ENCODE measurements at regions not wholly inside any gene's neighbourhood (a gene's known extent, or its start where the extent isn't known, plus 50 kb on each side); places are given as distances from the start of the nearest gene placed in this dataset.
"Not testable (repeated sequence)": the region's sequence is repeated elsewhere in the genome, so short reads cannot be mapped to it uniquely, and the experiment has no call there.

- no peak for DNase-seq
These were observed 1324.4 kb upstream of the EYS start for GRCh38 chr6:67031451-67031850.

DNA sequence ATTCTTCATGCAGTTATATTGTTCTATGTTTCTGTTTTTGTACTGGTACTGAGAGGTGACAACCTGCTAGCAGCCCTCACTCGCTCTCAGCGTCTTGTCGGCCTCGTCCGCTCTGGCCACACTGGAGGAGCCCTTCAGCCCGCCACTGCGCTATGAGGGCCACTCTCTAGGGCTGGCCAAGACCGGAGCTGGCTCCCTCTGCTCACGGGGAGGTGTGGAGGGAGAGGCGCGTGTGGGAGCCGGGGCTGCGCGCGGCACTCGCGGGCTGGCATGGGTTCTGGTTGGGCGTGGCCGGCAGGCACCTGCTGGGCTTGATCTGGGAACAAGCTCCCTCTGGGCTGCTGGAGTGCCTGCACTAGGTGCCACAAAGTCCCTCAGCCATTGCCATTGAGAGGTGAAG is 1323.8 kb upstream of the EYS start:
- POLR2A ChIA-PET (ENCODE audit: partially characterized antibody), result no interaction called here
- no peak overlapping the region for H3K27ac Mint-ChIP-seq
- intact Hi-C loops (cut with micrococcal nuclease), result no loop called here
- Histone ChIP-seq H3K9me3 (ENCODE audit: control insufficient read depth in 1 of 2, low read length in 2 of 2) (no peaks in the 10 kb centered on the region), H3K27ac (ENCODE audit: low read depth, low read length) (no peak overlapping the region), H3K27me3 (ENCODE audit: insufficient read depth, low read length) (no peaks in the 10 kb centered on the region), H3K36me3 (ENCODE audit: insufficient read depth, low read length) (no peaks in the 10 kb centered on the region), H3K4me3 (ENCODE audit: low read length in 2 of 2) (no peak overlapping the region), H3K4me1 (ENCODE audit: insufficient read depth, low read length) (no peaks in the 10 kb centered on the region)
- no peaks in the 10 kb centered on the region for H3K27me3 Mint-ChIP-seq
- H3K4me3 Mint-ChIP-seq, result no peak overlapping the region
- CTCF ChIA-PET (ENCODE audit: partially characterized antibody), result no interaction called here
- DNase-seq, result no peak
- H3K9me3 Mint-ChIP-seq, result peaks cover 0 to 23% (median 6%) of the 10 kb centered on the region in 8 donors
- H3K36me3 Mint-ChIP-seq, result no peaks in the 10 kb centered on the region
- H3K4me1 Mint-ChIP-seq, result no peaks in the 10 kb centered on the region

More at GRCh38 chr6:67031451-67031850, 1324.4 kb upstream of the EYS start:
- Mint-ChIP-seq H3K36me3 (no peaks in the 10 kb centered on the region), H3K9me3 (peaks cover 0 to 23% (median 6%) of the 10 kb centered on the region in 8 donors), H3K27me3 (no peaks in the 10 kb centered on the region), H3K27ac (no peak overlapping the region), H3K4me1 (no peaks in the 10 kb centered on the region), H3K4me3 (no peak overlapping the region)
- H3K9me3 ChIP-seq (ENCODE audit: control insufficient read depth in 1 of 2, low read length in 2 of 2), result no peaks in the 10 kb centered on the region
- no peaks in the 10 kb centered on the region for H3K36me3 ChIP-seq (ENCODE audit: insufficient read depth, low read length)
- no peaks in the 10 kb centered on the region for H3K27me3 ChIP-seq (ENCODE audit: insufficient read depth, low read length)
- intact Hi-C loops (cut with micrococcal nuclease), result no loop called here
- H3K4me3 ChIP-seq (ENCODE audit: low read length in 2 of 2), result no peak overlapping the region
- no peaks in the 10 kb centered on the region for H3K4me1 ChIP-seq (ENCODE audit: insufficient read depth, low read length)
- CTCF ChIA-PET (ENCODE audit: partially characterized antibody), result no interaction called here
- POLR2A ChIA-PET (ENCODE audit: partially characterized antibody), result no interaction called here
- no peak overlapping the region for H3K27ac ChIP-seq (ENCODE audit: low read depth, low read length)

GRCh38 chr6:67016921-67017460 is 1310.0 kb upstream of the EYS start:
- Mint-ChIP-seq H3K9me3 (peaks cover 0 to 19% (median 1%) of the 10 kb centered on the region in 8 donors), H3K27ac (no peak overlapping the region), H3K36me3 (no peaks in the 10 kb centered on the region), H3K27me3 (no peaks in the 10 kb centered on the region), H3K4me1 (no peaks in the 10 kb centered on the region), H3K4me3 (no peak overlapping the region)
- H3K27me3 ChIP-seq (ENCODE audit: insufficient read depth, low read length), result no peaks in the 10 kb centered on the region
- no peak overlapping the region for H3K4me3 ChIP-seq (ENCODE audit: low read length in 2 of 2)
- intact Hi-C loops (cut with micrococcal nuclease), result no loop called here
- ChIA-PET CTCF (ENCODE audit: partially characterized antibody) (no interaction called here), POLR2A (ENCODE audit: partially characterized antibody) (no interaction called here)
- H3K9me3 ChIP-seq (ENCODE audit: control insufficient read depth in 1 of 2, low read length in 2 of 2), result no peaks in the 10 kb centered on the region
- H3K36me3 ChIP-seq (ENCODE audit: insufficient read depth, low read length), result no peaks in the 10 kb centered on the region
- H3K4me1 ChIP-seq (ENCODE audit: insufficient read depth, low read length), result no peaks in the 10 kb centered on the region
- no peak overlapping the region for H3K27ac ChIP-seq (ENCODE audit: low read depth, low read length)
- no peak for DNase-seq

- Mint-ChIP-seq H3K27me3 (no peaks in the 10 kb centered on the region), H3K9me3 (peaks cover 0 to 16% (median 4%) of the 10 kb centered on the region in 8 donors), H3K27ac (no peak overlapping the region), H3K4me1 (no peaks in the 10 kb centered on the region), H3K36me3 (no peaks in the 10 kb centered on the region), H3K4me3 (no peak overlapping the region)
- intact Hi-C loops (cut with micrococcal nuclease), result no loop called here
- H3K4me3 ChIP-seq (ENCODE audit: low read length in 2 of 2), result no peak overlapping the region
- no peaks in the 10 kb centered on the region for H3K36me3 ChIP-seq (ENCODE audit: insufficient read depth, low read length)
- H3K27ac ChIP-seq (ENCODE audit: low read depth, low read length), result no peak overlapping the region
- CTCF ChIA-PET (ENCODE audit: partially characterized antibody), result no interaction called here
- POLR2A ChIA-PET (ENCODE audit: partially characterized antibody), result no interaction called here
- H3K4me1 ChIP-seq (ENCODE audit: insufficient read depth, low read length), result no peaks in the 10 kb centered on the region
- DNase-seq, result no peak
- H3K27me3 ChIP-seq (ENCODE audit: insufficient read depth, low read length), result no peaks in the 10 kb centered on the region
- H3K9me3 ChIP-seq (ENCODE audit: control insufficient read depth in 1 of 2, low read length in 2 of 2), result no peaks in the 10 kb centered on the region
These were observed 1304.4 kb upstream of the EYS start for GRCh38 chr6:67011441-67011840.

- Histone ChIP-seq H3K4me1 (ENCODE audit: insufficient read depth, low read length) (no peaks in the 10 kb centered on the region), H3K36me3 (ENCODE audit: insufficient read depth, low read length) (no peaks in the 10 kb centered on the region), H3K9me3 (ENCODE audit: control insufficient read depth in 1 of 2, low read length in 2 of 2) (no peaks in the 10 kb centered on the region), H3K4me3 (ENCODE audit: low read length in 2 of 2) (no peak overlapping the region), H3K27me3 (ENCODE audit: insufficient read depth, low read length) (no peaks in the 10 kb centered on the region), H3K27ac (ENCODE audit: low read depth, low read length) (no peak overlapping the region)
- Mint-ChIP-seq H3K4me1 (no peaks in the 10 kb centered on the region), H3K9me3 (peaks cover 0 to 12% (median 4%) of the 10 kb centered on the region in 8 donors), H3K4me3 (no peak overlapping the region), H3K36me3 (no peaks in the 10 kb centered on the region), H3K27ac (no peak overlapping the region), H3K27me3 (no peaks in the 10 kb centered on the region)
- POLR2A ChIA-PET (ENCODE audit: partially characterized antibody), result no interaction called here
- CTCF ChIA-PET (ENCODE audit: partially characterized antibody), result no interaction called here
- no peak for DNase-seq
- intact Hi-C loops (cut with micrococcal nuclease), result no loop called here
These were observed 1302.8 kb upstream of the EYS start for GRCh38 chr6:67009818-67010217.

DNA sequence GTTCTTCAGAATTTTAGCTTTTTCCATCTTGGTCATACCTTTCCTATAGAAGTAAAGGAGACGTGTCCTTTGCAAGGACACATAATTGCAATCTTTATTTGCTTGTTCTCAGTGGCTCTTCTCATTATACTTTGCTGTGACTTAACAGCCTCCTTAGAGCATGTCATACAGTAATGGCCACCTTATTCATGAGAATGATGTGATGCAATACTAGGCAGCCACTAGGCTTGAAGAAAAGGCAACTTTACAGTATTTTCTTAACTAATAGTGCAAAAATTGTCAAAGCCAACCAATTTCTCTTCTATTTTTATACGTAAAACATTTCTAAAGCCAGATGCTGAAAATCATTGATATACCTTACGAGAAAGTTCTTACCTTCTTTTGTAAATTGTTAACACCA is 1296.8 kb upstream of the EYS start:
- no peak overlapping the region for H3K4me3 ChIP-seq (ENCODE audit: low read length in 2 of 2)
- peaks cover 0 to 11% (median 1%) of the 10 kb centered on the region in 8 donors for H3K9me3 Mint-ChIP-seq
- H3K4me3 Mint-ChIP-seq, result no peak overlapping the region
- ChIA-PET POLR2A (ENCODE audit: partially characterized antibody) (no interaction called here), CTCF (ENCODE audit: partially characterized antibody) (no interaction called here)
- no peaks in the 10 kb centered on the region for H3K27me3 ChIP-seq (ENCODE audit: insufficient read depth, low read length)
- no peaks in the 10 kb centered on the region for H3K4me1 Mint-ChIP-seq
- no peaks in the 10 kb centered on the region for H3K36me3 Mint-ChIP-seq
- no peak overlapping the region for H3K27ac ChIP-seq (ENCODE audit: low read depth, low read length)
- no peak overlapping the region for H3K27ac Mint-ChIP-seq
- no peaks in the 10 kb centered on the region for H3K4me1 ChIP-seq (ENCODE audit: insufficient read depth, low read length)
- H3K9me3 ChIP-seq (ENCODE audit: control insufficient read depth in 1 of 2, low read length in 2 of 2), result no peaks in the 10 kb centered on the region
- H3K36me3 ChIP-seq (ENCODE audit: insufficient read depth, low read length), result no peaks in the 10 kb centered on the region
- intact Hi-C loops (cut with micrococcal nuclease), result no loop called here
- no peak for DNase-seq
- no peaks in the 10 kb centered on the region for H3K27me3 Mint-ChIP-seq

- Mint-ChIP-seq H3K27ac (no peak overlapping the region), H3K27me3 (no peaks in the 10 kb centered on the region), H3K36me3 (no peaks in the 10 kb centered on the region), H3K4me1 (no peaks in the 10 kb centered on the region), H3K4me3 (no peak overlapping the region), H3K9me3 (peaks cover 3 to 33% (median 6%) of the 10 kb centered on the region in 8 donors)
- no peaks in the 10 kb centered on the region for H3K36me3 ChIP-seq (ENCODE audit: insufficient read depth, low read length)
- ChIA-PET CTCF (ENCODE audit: partially characterized antibody) (no interaction called here), POLR2A (ENCODE audit: partially characterized antibody) (no interaction called here)
- H3K4me3 ChIP-seq (ENCODE audit: low read length in 2 of 2), result no peak overlapping the region
- no peaks in the 10 kb centered on the region for H3K27me3 ChIP-seq (ENCODE audit: insufficient read depth, low read length)
- no peak for DNase-seq
- peaks cover 0 to 5% of the 10 kb centered on the region in 2 donors for H3K9me3 ChIP-seq (ENCODE audit: control insufficient read depth in 1 of 2, low read length in 2 of 2)
- H3K27ac ChIP-seq (ENCODE audit: low read depth, low read length), result no peak overlapping the region
- no peaks in the 10 kb centered on the region for H3K4me1 ChIP-seq (ENCODE audit: insufficient read depth, low read length)
- intact Hi-C loops (cut with micrococcal nuclease), result no loop called here
These were observed 1293.1 kb upstream of the EYS start for GRCh38 chr6:67000121-67000520.

DNA sequence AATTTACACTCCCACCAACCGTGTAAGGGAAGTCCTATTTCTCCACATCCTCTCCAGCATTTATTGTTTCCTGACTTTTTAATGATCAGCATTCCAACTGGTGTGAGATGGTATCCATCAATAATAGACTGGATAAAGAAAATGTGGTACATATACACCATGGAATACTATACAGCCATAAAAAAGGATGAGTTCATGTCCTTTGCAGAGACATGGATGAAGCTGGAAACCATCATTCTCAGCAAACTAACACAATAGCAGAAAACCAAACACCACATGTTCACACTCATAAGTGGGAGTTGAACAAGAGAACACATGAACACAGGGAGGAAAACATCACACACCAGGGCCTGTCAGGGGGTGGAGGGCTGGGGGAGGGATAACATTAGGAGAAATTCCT is 1290.6 kb upstream of the EYS start:
- intact Hi-C loops (cut with micrococcal nuclease); H3K4me1 ChIP-seq (ENCODE audit: insufficient read depth, low read length); POLR2A ChIA-PET (ENCODE audit: partially characterized antibody); H3K4me3 Mint-ChIP-seq; DNase-seq; CTCF ChIA-PET (ENCODE audit: partially characterized antibody); H3K4me3 ChIP-seq (ENCODE audit: low read length in 2 of 2); H3K27me3 ChIP-seq (ENCODE audit: insufficient read depth, low read length); H3K27ac ChIP-seq (ENCODE audit: low read depth, low read length); H3K4me1 Mint-ChIP-seq; H3K27me3 Mint-ChIP-seq; H3K27ac Mint-ChIP-seq; H3K36me3 Mint-ChIP-seq; H3K9me3 ChIP-seq (ENCODE audit: control insufficient read depth in 1 of 2, low read length in 2 of 2); H3K36me3 ChIP-seq (ENCODE audit: insufficient read depth, low read length): not testable (repeated sequence)
- H3K9me3 Mint-ChIP-seq, result peaks cover 3 to 37% (median 7%) of the 10 kb centered on the region in 8 donors
